AG04449 (cell line): ENCODE measurements at regions not wholly inside any gene's neighbourhood (a gene's known extent, or its start where the extent isn't known, plus 50 kb on each side); places are given as distances from the start of the nearest gene placed in this dataset.

ENCODE experiments used
- CTCF ChIA-PET: fragments of 350-600 bp; formaldehyde crosslinking; extraction: SDS; loops from one replicate; lab custom pipeline; 2021; ENCODE audit warnings: antibody characterized with exemption; lab: Yijun Ruan, JAX
- POLR2A ChIA-PET: fragments of 400-600, 350-600 bp; formaldehyde crosslinking; extraction: SDS; loops from one replicate; lab custom pipeline; 2020; ENCODE audit warnings: antibody characterized with exemption, inconsistent platforms; lab: Yijun Ruan, JAX
- DNase-seq: peaks from one replicate; pipeline ENCODE4 v3.0.0-alpha.2; 2010; ENCODE audit warnings: low read depth, low spot score
- H3K4me3 ChIP-seq: 2 replicates; pipeline ENCODE4 v1.5.1; 2011; ENCODE audit warnings: low read depth, mild to moderate bottlenecking, control low read depth, low read length
- CTCF ChIP-seq: IDR thresholded peaks from one replicate; pipeline ENCODE4 v1.5.1; 2011; ENCODE audit warnings: mild to moderate bottlenecking, moderate library complexity, low read length, control low read depth, inconsistent platforms; ENCODE audit not compliant: insufficient read depth; ENCODE audit errors: missing control alignments

- TF ChIP-seq CTCF: no peak
- ChIA-PET POLR2A (no interaction called here), CTCF (no interaction called here)
- H3K4me3 ChIP-seq: no peak overlapping the region
- no peak for DNase-seq
These were observed 207.6 kb downstream of the UACA start for GRCh38 chr15:70555713-70556112.

DNA sequence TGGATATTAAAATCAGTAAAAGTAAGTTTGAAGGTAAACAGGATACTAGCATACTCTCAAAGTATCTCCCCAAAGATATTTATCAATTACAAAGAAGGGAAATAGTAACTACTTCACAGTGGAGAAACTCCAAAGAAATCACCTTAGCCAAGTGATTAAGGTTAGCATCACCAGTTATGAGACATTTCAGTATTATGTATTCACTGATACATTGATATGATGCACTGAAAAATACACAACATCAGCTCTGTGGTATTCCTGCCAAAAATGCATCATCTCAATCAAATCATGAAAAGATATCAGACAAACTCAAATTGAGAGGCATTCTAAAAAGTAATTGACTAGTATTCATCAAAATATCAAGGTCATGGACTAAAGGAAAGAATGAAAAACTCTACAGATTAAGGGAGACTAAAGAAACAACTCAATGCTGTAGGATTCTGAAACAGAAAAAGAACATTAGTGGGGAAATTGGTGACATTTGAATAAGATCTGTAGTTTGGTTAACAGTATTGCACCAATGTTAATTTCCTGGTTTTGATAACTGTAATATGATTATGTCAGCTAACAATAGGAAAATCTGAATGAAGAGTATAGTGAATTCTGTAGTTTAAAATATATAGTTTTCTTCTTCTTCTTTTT is 215.4 kb downstream of the UACA start:
- no peak for TF ChIP-seq CTCF
- ChIA-PET CTCF (no interaction called here), POLR2A (no interaction called here)
- no peak overlapping the region for H3K4me3 ChIP-seq
- no peak for DNase-seq

- POLR2A ChIA-PET: no interaction called here
- CTCF ChIA-PET: interaction anchor here (1.1 kb wide), 1 partner anchor 15 kb away, joined by 3 read pairs; no protein-coding TSS in a partner anchor
- no peak for TF ChIP-seq CTCF
- H3K4me3 ChIP-seq: no peak overlapping the region
- DNase-seq: no peak
These were observed 217.8 kb downstream of the UACA start for GRCh38 chr15:70545526-70545925.

GRCh38 chr15:70541511-70541910 is 221.8 kb downstream of the UACA start:
- ChIA-PET CTCF (no interaction called here), POLR2A (no interaction called here)
- TF ChIP-seq CTCF: no peak
- no peak overlapping the region for H3K4me3 ChIP-seq
- DNase-seq: no peak

GRCh38 chr15:70539912-70540530 is 223.3 kb downstream of the UACA start:
- no peak for DNase-seq
- no peak overlapping the region for H3K4me3 ChIP-seq
- ChIA-PET POLR2A (no interaction called here), CTCF (no interaction called here)
- no peak for TF ChIP-seq CTCF

- DNase-seq: no peak
- TF ChIP-seq CTCF: no peak
- POLR2A ChIA-PET: no interaction called here
- CTCF ChIA-PET: no interaction called here
- H3K4me3 ChIP-seq: no peak overlapping the region
These were observed 223.9 kb downstream of the UACA start for GRCh38 chr15:70539409-70539808.
